ENCODE measurements at regions not wholly inside any gene's neighbourhood (a gene's known extent, or its start where the extent isn't known, plus 50 kb on each side); places are given as distances from the start of the nearest gene placed in this dataset.

DNA sequence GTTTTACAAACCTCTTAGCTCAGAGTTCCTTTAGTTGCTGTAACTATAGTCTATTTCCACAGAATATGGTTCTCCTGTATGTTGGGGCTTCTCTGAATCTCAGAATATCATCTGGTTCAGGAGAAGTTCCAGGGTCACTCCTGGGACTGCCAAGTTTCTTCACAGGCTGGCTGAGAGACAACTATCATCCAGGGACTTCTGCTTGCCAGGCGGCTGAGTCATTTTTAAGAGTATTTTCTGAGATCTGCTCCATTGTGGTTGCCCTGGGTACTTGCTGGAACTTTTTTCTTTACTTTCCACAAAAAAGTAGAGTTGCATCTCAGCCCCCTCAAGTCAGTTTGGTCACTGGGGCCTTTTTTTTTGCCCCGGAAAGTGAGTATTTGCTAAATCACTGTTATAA is 566.5 kb downstream of the LRRC70 start:
- no peak overlapping the region for H4K91ac ChIP-seq (replicated peaks; ENCODE audit: insufficient read length, low read length)
- H3K4me3 ChIP-seq (ENCODE audit: extremely low read depth in 1 of 4, insufficient read depth in 2 of 4, low read depth in 3 of 4, low read length in 4 of 4): no peak overlapping the region
- FAIRE-seq (no peak), DNase-seq (ENCODE audit: low read depth in 1 of 2, low spot score in 2 of 2) (no peak)
- no peaks in the 10 kb centered on the region for H4K20me1 ChIP-seq (replicated peaks in 1 of 2; ENCODE audit: control insufficient read depth in 1 of 2, insufficient read depth in 2 of 2, low read length in 2 of 2)
- ChIA-PET CTCF (ENCODE audit: partially characterized antibody) (interaction anchor here (1.5 kb wide), 1 partner anchor 21 kb away, joined by 4 read pairs; no protein-coding TSS in a partner anchor), POLR2A (ENCODE audit: partially characterized antibody) (no interaction called here)
- no peak overlapping the region for H4K5ac ChIP-seq (ENCODE audit: insufficient read length, low read depth, low read length)
- H3K79me2 ChIP-seq (ENCODE audit: control insufficient read depth in 1 of 2, insufficient read depth in 2 of 2, low read length in 2 of 2): no peaks in the 10 kb centered on the region
- no peak overlapping the region for H3K18ac ChIP-seq (ENCODE audit: extremely low read depth, low read length)
- H3K27ac ChIP-seq (ENCODE audit: low read depth, low read length): no peak overlapping the region
- no peak overlapping the region for H3K9ac ChIP-seq (replicated peaks in 1 of 4; ENCODE audit: extremely low read depth in 1 of 4, low read depth in 3 of 4, low read length in 3 of 4)
- H2AFZ ChIP-seq (ENCODE audit: low read length): peak overlapping the region; percentile 50; the same call in 1 of the 2 replicates
- no peaks in the 10 kb centered on the region for H3K79me1 ChIP-seq (ENCODE audit: low read depth, low read length)
- H3K4me2 ChIP-seq (ENCODE audit: insufficient read depth in 1 of 2, low read depth in 2 of 2, low read length in 2 of 2): no peak overlapping the region
- no peak overlapping the region for H2BK20ac ChIP-seq (ENCODE audit: low read length)
- no peak overlapping the region for H3K4ac ChIP-seq (replicated peaks; ENCODE audit: insufficient read length, low read depth, low read length)
- H2AK5ac ChIP-seq (ENCODE audit: low read depth, low read length): no peak overlapping the region
- H3K27me3 ChIP-seq (replicated peaks in 1 of 4; ENCODE audit: control insufficient read depth in 3 of 4, extremely low read depth in 1 of 4, insufficient read depth in 3 of 4, low read length in 3 of 4): no peaks in the 10 kb centered on the region
- H2BK120ac ChIP-seq (replicated peaks; ENCODE audit: low read depth, low read length): no peak overlapping the region
- TF ChIP-seq GABPA (IDR thresholded peaks at IDR 0.05; ENCODE audit: borderline replicate concordance, insufficient read depth, low read length) (no peak), BACH1 (IDR thresholded peaks at IDR 0.05; ENCODE audit: low read length) (no peak), RXRA (IDR thresholded peaks at IDR 0.05; ENCODE audit: insufficient read depth, low read depth, low read length) (no peak), ZNF274 (IDR thresholded peaks at IDR 0.05; ENCODE audit: borderline replicate concordance, extremely low read depth, low read length) (no peak), EP300 (IDR thresholded peaks at IDR 0.05; ENCODE audit: borderline replicate concordance in 1 of 2, low read depth in 2 of 2, low read length in 2 of 2) (no peak), POLR2A (IDR thresholded peaks at IDR 0.05; ENCODE audit: control extremely low read depth in 1 of 2, low read depth in 2 of 2, low read length in 2 of 2) (no peak), TAF7 (optimal IDR thresholded peaks at IDR 0.05; ENCODE audit: borderline replicate concordance, low read depth, low read length) (no peak), MAFK (IDR thresholded peaks at IDR 0.05; ENCODE audit: low read depth, low read length) (no peak), RAD21 (IDR thresholded peaks at IDR 0.05 in 1 of 2, conservative IDR thresholded peaks at IDR 0.05 in 1 of 2; ENCODE audit: low read depth in 2 of 2, low read length in 2 of 2) (no peak)
- no peak overlapping the region for H2BK12ac ChIP-seq (ENCODE audit: low read depth, low read length)
- H3K23me2 ChIP-seq (ENCODE audit: low read depth, low read length): no peaks in the 10 kb centered on the region
- H3K14ac ChIP-seq (ENCODE audit: insufficient read length): no peak overlapping the region
- no peak overlapping the region for H3K23ac ChIP-seq (ENCODE audit: insufficient read length)
- 100% methylated on average over 2 of the region's 2 CpGs; no CpG with 5 or more reads in 1 of the 2 experiments for WGBS, 2 experiments (ENCODE audit: extremely low coverage in 1 of 2, insufficient coverage in 1 of 2, insufficient read length in 1 of 2, insufficient replicate concordance in 2 of 2, low coverage in 1 of 2, low lambda C conversion rate in 2 of 2, missing lambda C conversion rate in 1 of 2)
- no peaks in the 10 kb centered on the region for H3K36me3 ChIP-seq (ENCODE audit: control insufficient read depth in 2 of 4, insufficient read depth in 4 of 4, low read length in 3 of 4)
- no peaks in the 10 kb centered on the region for H3K4me1 ChIP-seq (replicated peaks in 1 of 4; ENCODE audit: control insufficient read depth in 3 of 4, insufficient read depth in 4 of 4, low read length in 3 of 4)
- no peak overlapping the region; the same call in 1 of the 2 replicates for H4K8ac ChIP-seq (ENCODE audit: extremely low read depth, insufficient read depth, low read length)
- no peak overlapping the region for H2BK5ac ChIP-seq (ENCODE audit: low read depth, low read length)
- no peak overlapping the region for H3K56ac ChIP-seq (replicated peaks; ENCODE audit: insufficient read length, low read depth, low read length)
- H2BK15ac ChIP-seq (ENCODE audit: low read length): no peak overlapping the region
- H3K9me3 ChIP-seq (ENCODE audit: insufficient read depth in 2 of 2, low read depth in 1 of 2, low read length in 1 of 2): no peaks in the 10 kb centered on the region

All from H1 (cell line).